ENCODE measurements at regions not wholly inside any gene's neighbourhood (a gene's known extent, or its start where the extent isn't known, plus 50 kb on each side); places are given as distances from the start of the nearest gene placed in this dataset.

- peak in 1 of 6 donors; percentile 8 for DNase-seq
Measured at GRCh38 chr5:3373391-3373790, 222.2 kb upstream of the IRX1 start.

GRCh38 chr5:3372289-3372688 lies 223.3 kb upstream of the IRX1 start:
- DNase-seq: no peak
- H3K9me3 ChIP-seq: no peaks in the 10 kb centered on the region
- H3K4me1 ChIP-seq: no peaks in the 10 kb centered on the region
- FAIRE-seq: no peak
- H3K36me3 ChIP-seq: no peaks in the 10 kb centered on the region
- no peak overlapping the region for H3K4me3 ChIP-seq
- TF ChIP-seq CTCF (IDR thresholded peaks at IDR 0.05): no peak
- no peak for ATAC-seq
- intact Hi-C loops (cut with DNase I): no loop called here
- peaks cover 0 to 3% (median 0%) of the 10 kb centered on the region in 4 donors for H3K27me3 ChIP-seq
- H3K27ac ChIP-seq: no peak overlapping the region

More at GRCh38 chr5:3373391-3373790, 222.2 kb upstream of the IRX1 start:
- intact Hi-C loops (cut with DNase I): no loop called here
- no peaks in the 10 kb centered on the region for H3K4me1 ChIP-seq
- peaks cover 0 to 3% (median 0%) of the 10 kb centered on the region in 4 donors for H3K27me3 ChIP-seq
- H3K9me3 ChIP-seq: no peaks in the 10 kb centered on the region
- H3K4me3 ChIP-seq: no peak overlapping the region
- no peak for TF ChIP-seq CTCF (IDR thresholded peaks at IDR 0.05)
- ATAC-seq (no peak), FAIRE-seq (no peak)
- no peaks in the 10 kb centered on the region for H3K36me3 ChIP-seq
- H3K27ac ChIP-seq: no peak overlapping the region

- Histone ChIP-seq H3K36me3 (no peaks in the 10 kb centered on the region), H3K4me1 (no peaks in the 10 kb centered on the region), H3K27me3 (no peaks in the 10 kb centered on the region), H3K27ac (no peak overlapping the region), H3K9me3 (no peaks in the 10 kb centered on the region), H3K4me3 (no peak overlapping the region)
- peak in 1 of 6 donors; percentile 2 for DNase-seq
- intact Hi-C loops (cut with DNase I): no loop called here
- FAIRE-seq: no peak
- no peak for ATAC-seq
- WGBS, 2 donors: 71 to 90% methylated on average over 5 of the region's 5 CpGs
- no peak for TF ChIP-seq CTCF (IDR thresholded peaks at IDR 0.05)
Measured at GRCh38 chr5:3365501-3366215, 230.0 kb upstream of the IRX1 start.

GRCh38 chr5:3364941-3365340 lies 230.7 kb upstream of the IRX1 start:
- no peak for TF ChIP-seq CTCF (IDR thresholded peaks at IDR 0.05)
- intact Hi-C loops (cut with DNase I): no loop called here
- WGBS, 2 donors: 33 to 48% methylated on average over 4 of the region's 4 CpGs
- no peaks in the 10 kb centered on the region for H3K27me3 ChIP-seq
- no peaks in the 10 kb centered on the region for H3K9me3 ChIP-seq
- H3K36me3 ChIP-seq: no peaks in the 10 kb centered on the region
- H3K4me1 ChIP-seq: no peaks in the 10 kb centered on the region
- no peak overlapping the region for H3K4me3 ChIP-seq
- H3K27ac ChIP-seq: no peak overlapping the region
- FAIRE-seq (no peak), ATAC-seq (no peak), DNase-seq (no peak)

GRCh38 chr5:3364433-3364832 lies 231.2 kb upstream of the IRX1 start:
- no peak for TF ChIP-seq CTCF (IDR thresholded peaks at IDR 0.05)
- Histone ChIP-seq H3K36me3 (no peaks in the 10 kb centered on the region), H3K9me3 (no peaks in the 10 kb centered on the region), H3K4me1 (no peaks in the 10 kb centered on the region), H3K4me3 (no peak overlapping the region), H3K27ac (no peak overlapping the region), H3K27me3 (no peaks in the 10 kb centered on the region)
- DNase-seq (no peak), FAIRE-seq (no peak), ATAC-seq (no peak)
- 40 to 56% methylated on average over 4 of the region's 4 CpGs for WGBS, 2 donors
- intact Hi-C loops (cut with DNase I): no loop called here

Data from pancreas (tissue), 10 donors.